ENCODE measurements at regions not wholly inside any gene's neighbourhood (a gene's known extent, or its start where the extent isn't known, plus 50 kb on each side); places are given as distances from the start of the nearest gene placed in this dataset.
"Not testable (repeated sequence)": the region's sequence is repeated elsewhere in the genome, so short reads cannot be mapped to it uniquely, and the experiment has no call there.

DNA sequence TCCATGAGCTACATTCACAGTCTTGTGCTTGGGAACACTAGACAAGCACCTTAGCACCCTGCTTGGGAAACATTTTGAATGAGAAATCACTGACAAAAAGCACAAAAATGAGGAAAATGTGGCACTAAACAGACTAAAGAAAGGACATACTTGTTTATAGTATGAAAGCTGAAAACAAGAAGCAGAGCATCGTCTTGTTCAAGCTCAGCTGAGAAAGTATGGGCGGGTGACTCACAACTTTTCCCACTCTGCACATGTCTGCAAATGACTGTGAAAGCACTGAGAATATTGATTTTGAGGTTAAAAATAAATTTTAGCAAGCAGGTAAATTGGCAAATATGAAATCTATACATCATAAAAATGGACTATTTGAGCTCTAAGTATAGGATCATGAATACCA is 725.3 kb downstream of the COL12A1 start:
- TF ChIP-seq, protein P1, sequence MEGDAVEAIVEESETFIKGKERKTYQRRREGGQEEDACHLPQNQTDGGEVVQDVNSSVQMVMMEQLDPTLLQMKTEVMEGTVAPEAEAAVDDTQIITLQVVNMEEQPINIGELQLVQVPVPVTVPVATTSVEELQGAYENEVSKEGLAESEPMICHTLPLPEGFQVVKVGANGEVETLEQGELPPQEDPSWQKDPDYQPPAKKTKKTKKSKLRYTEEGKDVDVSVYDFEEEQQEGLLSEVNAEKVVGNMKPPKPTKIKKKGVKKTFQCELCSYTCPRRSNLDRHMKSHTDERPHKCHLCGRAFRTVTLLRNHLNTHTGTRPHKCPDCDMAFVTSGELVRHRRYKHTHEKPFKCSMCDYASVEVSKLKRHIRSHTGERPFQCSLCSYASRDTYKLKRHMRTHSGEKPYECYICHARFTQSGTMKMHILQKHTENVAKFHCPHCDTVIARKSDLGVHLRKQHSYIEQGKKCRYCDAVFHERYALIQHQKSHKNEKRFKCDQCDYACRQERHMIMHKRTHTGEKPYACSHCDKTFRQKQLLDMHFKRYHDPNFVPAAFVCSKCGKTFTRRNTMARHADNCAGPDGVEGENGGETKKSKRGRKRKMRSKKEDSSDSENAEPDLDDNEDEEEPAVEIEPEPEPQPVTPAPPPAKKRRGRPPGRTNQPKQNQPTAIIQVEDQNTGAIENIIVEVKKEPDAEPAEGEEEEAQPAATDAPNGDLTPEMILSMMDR (IDR thresholded peaks at IDR 0.05), result no peak
- DNase-seq, result no peak
- no peaks in the 10 kb centered on the region for H3K27me3 ChIP-seq (ENCODE audit: low read depth)
- no peak overlapping the region for H3K4me3 ChIP-seq
- no peak for ATAC-seq
- H3K27ac ChIP-seq, result no peak overlapping the region
- H3K4me1 ChIP-seq, result no peaks in the 10 kb centered on the region
- intact Hi-C loops (cut with DNase I), result no loop called here
- H3K36me3 ChIP-seq, result no peaks in the 10 kb centered on the region
- no peaks in the 10 kb centered on the region for H3K9me3 ChIP-seq

DNA sequence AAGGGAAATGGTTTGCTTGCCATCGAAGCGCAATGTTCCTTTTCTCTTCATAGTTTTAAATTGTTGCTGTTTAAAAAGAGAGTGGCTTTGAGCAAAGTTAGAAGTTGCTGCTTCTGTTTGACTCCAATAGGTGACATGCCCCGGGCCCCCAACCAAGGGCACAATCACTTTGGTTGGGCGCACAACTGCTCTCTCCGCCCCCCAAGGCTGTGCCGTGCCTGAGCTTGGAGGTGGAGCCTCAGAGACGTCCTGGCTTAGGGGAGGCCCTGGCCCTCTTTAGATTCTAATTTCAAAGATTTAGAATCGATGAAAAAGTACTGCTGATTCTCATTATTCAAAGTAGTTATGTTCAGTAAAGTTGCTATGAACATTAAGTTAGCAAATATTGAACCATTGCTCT is 725.9 kb downstream of the COL12A1 start:
- TF ChIP-seq, protein P1 (IDR thresholded peaks at IDR 0.05), result no peak
- Histone ChIP-seq H3K27me3 (ENCODE audit: low read depth) (no peaks in the 10 kb centered on the region), H3K9me3 (no peaks in the 10 kb centered on the region), H3K36me3 (no peaks in the 10 kb centered on the region), H3K4me3 (no peak overlapping the region), H3K4me1 (no peaks in the 10 kb centered on the region), H3K27ac (no peak overlapping the region)
- ATAC-seq (no peak), DNase-seq (no peak)
- intact Hi-C loops (cut with DNase I), result no loop called here

DNA sequence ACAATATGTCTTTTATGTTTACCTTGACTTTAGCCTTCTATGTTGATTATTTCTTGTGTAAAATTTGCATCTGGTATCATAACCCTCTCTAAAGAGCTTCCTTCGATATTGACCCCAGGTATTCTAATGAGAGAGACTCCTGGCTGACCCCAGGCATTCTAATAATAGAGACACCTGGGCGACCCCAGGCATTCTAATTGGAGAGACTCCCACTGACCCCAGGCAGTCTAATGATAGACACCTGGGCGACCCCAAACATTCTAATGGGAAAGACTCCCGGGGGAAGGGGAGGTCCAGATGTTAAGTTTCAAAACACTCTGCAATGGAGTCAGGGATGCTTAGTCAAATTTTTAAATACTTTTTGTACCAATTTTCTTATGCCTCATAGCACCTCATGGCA is 726.4 kb downstream of the COL12A1 start:
- Histone ChIP-seq H3K27me3 (ENCODE audit: low read depth) (no peaks in the 10 kb centered on the region), H3K9me3 (no peaks in the 10 kb centered on the region), H3K27ac (no peak overlapping the region), H3K4me3 (no peak overlapping the region), H3K36me3 (no peaks in the 10 kb centered on the region), H3K4me1 (no peaks in the 10 kb centered on the region)
- intact Hi-C loops (cut with DNase I), result no loop called here
- DNase-seq (no peak), ATAC-seq (no peak)
- TF ChIP-seq, protein P1 (IDR thresholded peaks at IDR 0.05), result no peak

DNA sequence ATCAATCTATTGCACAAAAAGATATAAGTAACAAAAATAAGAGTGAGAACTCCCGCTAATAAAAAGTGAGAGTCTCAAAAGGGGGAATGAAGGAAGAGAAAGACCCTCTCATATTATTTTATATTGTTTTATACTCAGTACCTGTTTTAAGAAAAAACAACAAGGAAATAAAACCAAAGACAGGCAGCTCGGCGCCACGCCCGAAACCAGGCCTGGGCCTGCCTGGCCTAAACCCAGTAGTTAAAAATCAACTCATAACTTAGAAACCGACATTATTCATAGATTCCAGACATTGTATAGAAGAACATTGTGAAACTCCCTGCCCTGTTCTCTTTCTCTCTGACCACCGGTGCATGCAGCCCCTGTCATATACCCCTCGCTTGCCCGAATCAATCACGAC is 731.8 kb downstream of the COL12A1 start:
- not testable (repeated sequence) for ATAC-seq

DNA sequence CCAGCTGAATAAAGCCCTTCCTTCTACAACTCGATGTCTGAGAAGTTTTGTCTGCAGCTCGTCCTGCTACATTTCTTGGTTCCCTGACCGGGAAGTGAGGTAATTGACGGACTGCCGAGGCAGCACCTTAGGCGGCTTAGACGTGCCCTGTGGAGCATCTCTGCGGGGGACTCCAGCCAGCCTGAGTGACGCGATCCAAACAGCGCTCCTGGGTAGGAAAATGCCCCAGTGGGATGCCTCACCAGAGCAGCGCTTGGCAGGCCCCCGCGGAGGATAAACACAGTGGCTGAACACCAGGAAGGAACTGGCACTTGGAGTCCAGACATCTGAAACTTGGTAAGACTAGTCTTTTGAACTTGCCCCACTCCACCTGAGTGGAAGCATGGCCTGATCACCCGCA is 737.3 kb downstream of the COL12A1 start:
- DNase-seq; H3K36me3 ChIP-seq; H3K4me3 ChIP-seq; ATAC-seq; H3K4me1 ChIP-seq; H3K27me3 ChIP-seq (ENCODE audit: low read depth); intact Hi-C loops (cut with DNase I); H3K27ac ChIP-seq; H3K9me3 ChIP-seq: not testable (repeated sequence)

More for the DNA sequence above, 731.8 kb downstream of the COL12A1 start:
- H3K36me3 ChIP-seq; H3K4me3 ChIP-seq; H3K27me3 ChIP-seq (ENCODE audit: low read depth); H3K4me1 ChIP-seq; H3K9me3 ChIP-seq; DNase-seq; H3K27ac ChIP-seq; intact Hi-C loops (cut with DNase I): not testable (repeated sequence)

DNA sequence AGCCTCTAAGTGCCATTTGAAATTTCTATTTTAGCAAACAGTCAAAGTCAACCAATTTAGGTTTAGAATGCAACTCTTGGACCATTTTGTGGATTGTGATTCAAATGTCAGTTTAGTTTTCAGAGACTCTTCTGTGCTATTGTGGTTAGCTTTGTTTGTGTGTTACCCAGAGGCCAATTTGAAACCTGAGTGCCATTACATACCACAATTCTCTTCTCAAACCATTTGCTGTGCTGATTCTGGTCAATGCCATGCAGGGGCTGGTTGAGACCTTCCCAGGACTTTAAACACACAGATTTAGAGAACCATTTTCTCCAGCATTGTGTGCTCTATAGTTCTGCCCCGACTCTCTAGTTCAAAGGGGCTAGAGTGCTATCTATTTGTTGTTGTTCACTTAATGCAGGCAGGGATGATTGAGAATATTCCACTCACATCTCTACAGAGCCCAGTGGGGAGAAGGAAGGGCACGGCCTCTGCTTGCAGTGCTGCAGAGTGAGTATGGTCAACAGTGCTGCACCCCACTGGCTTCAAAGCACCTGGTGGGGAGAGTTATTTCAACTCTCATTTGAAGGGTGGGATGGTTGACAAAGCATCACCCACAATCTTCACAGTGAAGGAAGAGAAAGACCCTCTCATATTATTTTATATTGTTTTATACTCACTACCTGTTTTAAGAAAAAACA is 738.2 kb downstream of the COL12A1 start:
- intact Hi-C loops (cut with DNase I), result no loop called here

More for the DNA sequence above, 738.2 kb downstream of the COL12A1 start:
- H3K36me3 ChIP-seq, result no peaks in the 10 kb centered on the region
- DNase-seq (no peak), ATAC-seq (no peak)
- H3K4me3 ChIP-seq, result no peak overlapping the region
- TF ChIP-seq, protein P1 (IDR thresholded peaks at IDR 0.05), result no peak
- no peaks in the 10 kb centered on the region for H3K4me1 ChIP-seq
- no peaks in the 10 kb centered on the region for H3K27me3 ChIP-seq (ENCODE audit: low read depth)
- no peaks in the 10 kb centered on the region for H3K9me3 ChIP-seq
- H3K27ac ChIP-seq, result no peak overlapping the region
